Activated CD4-positive, alpha-beta T cell treated with anti-CD3 and anti-CD28 coated beads, Interleukin-2, amount 10 ng/mL, durations not matched to agents 7 days and 5 days (primary cell): ENCODE measurements at regions not wholly inside any gene's neighbourhood (a gene's known extent, or its start where the extent isn't known, plus 50 kb on each side); places are given as distances from the start of the nearest gene placed in this dataset.

Source experiments
- CTCF ChIA-PET: fragments of 350-600 bp; sonication (Branson Sonifier 250); formaldehyde crosslinking; loops from one replicate; lab custom pipeline; 2021; ENCODE audit warnings: antibody characterized with exemption; lab: Charles Lee
- POLR2A ChIA-PET: fragments of 350-600 bp; sonication (Branson Sonifier 250); formaldehyde crosslinking; loops from one replicate; lab custom pipeline; 2021; ENCODE audit warnings: antibody characterized with exemption; lab: Charles Lee
- DNase-seq: peaks from one replicate; pipeline ENCODE4 v3.0.0-alpha.2; 2020
- H3K27ac Mint-ChIP-seq: one replicate; pipeline ENCODE4 v1.8.0; 2021; ENCODE audit warnings: mild to moderate bottlenecking, moderate library complexity, mixed read lengths
- H3K27me3 Mint-ChIP-seq: one replicate; pipeline ENCODE4 v1.8.0; 2021; ENCODE audit warnings: mixed read lengths
- H3K36me3 Mint-ChIP-seq: one replicate; pipeline ENCODE4 v1.8.0; 2021; ENCODE audit warnings: low read depth, mixed read lengths
- H3K4me1 Mint-ChIP-seq: one replicate; pipeline ENCODE4 v1.8.0; 2021; ENCODE audit warnings: mixed read lengths
- H3K4me3 Mint-ChIP-seq: one replicate; pipeline ENCODE4 v1.8.0; 2021; ENCODE audit warnings: mild to moderate bottlenecking, moderate library complexity, mixed read lengths
- H3K9me3 Mint-ChIP-seq: one replicate; pipeline ENCODE4 v1.8.0; 2021; ENCODE audit warnings: mixed read lengths

- H3K27me3 Mint-ChIP-seq, result no peaks in the 10 kb centered on the region
- ChIA-PET CTCF (no interaction called here), POLR2A (no interaction called here)
- peaks cover 7% of the 10 kb centered on the region for H3K9me3 Mint-ChIP-seq
- H3K4me1 Mint-ChIP-seq, result no peaks in the 10 kb centered on the region
- no peak for DNase-seq
- no peaks in the 10 kb centered on the region for H3K36me3 Mint-ChIP-seq
- H3K4me3 Mint-ChIP-seq, result no peak overlapping the region
- H3K27ac Mint-ChIP-seq, result no peak overlapping the region
Measured at GRCh38 chr7:34491899-34492298, 166.1 kb upstream of the NPSR1 start.

GRCh38 chr7:34493752-34494151, 164.3 kb upstream of the NPSR1 start:
- H3K9me3 Mint-ChIP-seq, result peaks cover 7% of the 10 kb centered on the region
- H3K4me1 Mint-ChIP-seq, result no peaks in the 10 kb centered on the region
- CTCF ChIA-PET, result no interaction called here
- no peak overlapping the region for H3K4me3 Mint-ChIP-seq
- POLR2A ChIA-PET, result no interaction called here
- no peak overlapping the region for H3K27ac Mint-ChIP-seq
- H3K27me3 Mint-ChIP-seq, result no peaks in the 10 kb centered on the region
- no peaks in the 10 kb centered on the region for H3K36me3 Mint-ChIP-seq
- no peak for DNase-seq

GRCh38 chr7:34497153-34497777, 160.8 kb upstream of the NPSR1 start:
- ChIA-PET POLR2A (no interaction called here), CTCF (no interaction called here)
- Mint-ChIP-seq H3K4me3 (no peak overlapping the region), H3K27me3 (no peaks in the 10 kb centered on the region), H3K4me1 (no peaks in the 10 kb centered on the region), H3K36me3 (no peaks in the 10 kb centered on the region), H3K27ac (no peak overlapping the region), H3K9me3 (peaks cover 7% of the 10 kb centered on the region)
- DNase-seq, result no peak

GRCh38 chr7:34501156-34501555, 156.9 kb upstream of the NPSR1 start:
- no peak overlapping the region for H3K4me3 Mint-ChIP-seq
- H3K36me3 Mint-ChIP-seq, result no peaks in the 10 kb centered on the region
- no peak for DNase-seq
- no peaks in the 10 kb centered on the region for H3K4me1 Mint-ChIP-seq
- H3K27me3 Mint-ChIP-seq, result no peaks in the 10 kb centered on the region
- CTCF ChIA-PET, result no interaction called here
- H3K27ac Mint-ChIP-seq, result no peak overlapping the region
- H3K9me3 Mint-ChIP-seq, result no peaks in the 10 kb centered on the region
- POLR2A ChIA-PET, result no interaction called here

GRCh38 chr7:34507191-34507590, 150.8 kb upstream of the NPSR1 start:
- no peak overlapping the region for H3K27ac Mint-ChIP-seq
- DNase-seq, result no peak
- H3K9me3 Mint-ChIP-seq, result peaks cover 2% of the 10 kb centered on the region
- H3K4me3 Mint-ChIP-seq, result no peak overlapping the region
- H3K27me3 Mint-ChIP-seq, result no peaks in the 10 kb centered on the region
- no peaks in the 10 kb centered on the region for H3K4me1 Mint-ChIP-seq
- H3K36me3 Mint-ChIP-seq, result no peaks in the 10 kb centered on the region
- ChIA-PET POLR2A (no interaction called here), CTCF (no interaction called here)

- Mint-ChIP-seq H3K27me3 (no peaks in the 10 kb centered on the region), H3K36me3 (no peaks in the 10 kb centered on the region), H3K9me3 (peaks cover 6% of the 10 kb centered on the region), H3K4me1 (no peaks in the 10 kb centered on the region), H3K4me3 (no peak overlapping the region), H3K27ac (no peak overlapping the region)
- DNase-seq, result no peak
- ChIA-PET POLR2A (no interaction called here), CTCF (no interaction called here)
Measured at GRCh38 chr7:34523226-34523918, 134.6 kb upstream of the NPSR1 start.

- Mint-ChIP-seq H3K4me3 (no peak overlapping the region), H3K27ac (no peak overlapping the region), H3K9me3 (peaks cover 5% of the 10 kb centered on the region), H3K27me3 (no peaks in the 10 kb centered on the region), H3K4me1 (no peaks in the 10 kb centered on the region), H3K36me3 (no peaks in the 10 kb centered on the region)
- POLR2A ChIA-PET, result no interaction called here
- no peak for DNase-seq
- CTCF ChIA-PET, result no interaction called here
Measured at GRCh38 chr7:34530259-34530658, 127.8 kb upstream of the NPSR1 start.

- H3K4me1 Mint-ChIP-seq, result no peaks in the 10 kb centered on the region
- H3K36me3 Mint-ChIP-seq, result no peaks in the 10 kb centered on the region
- no peak overlapping the region for H3K4me3 Mint-ChIP-seq
- no peak for DNase-seq
- ChIA-PET POLR2A (no interaction called here), CTCF (no interaction called here)
- no peaks in the 10 kb centered on the region for H3K27me3 Mint-ChIP-seq
- H3K9me3 Mint-ChIP-seq, result peaks cover 11% of the 10 kb centered on the region
- H3K27ac Mint-ChIP-seq, result no peak overlapping the region
Measured at GRCh38 chr7:34539003-34539402, 119.0 kb upstream of the NPSR1 start.

GRCh38 chr7:34544621-34545020, 113.4 kb upstream of the NPSR1 start:
- H3K4me3 Mint-ChIP-seq, result no peak overlapping the region
- ChIA-PET POLR2A (no interaction called here), CTCF (no interaction called here)
- no peak for DNase-seq
- no peaks in the 10 kb centered on the region for H3K4me1 Mint-ChIP-seq
- peaks cover 14% of the 10 kb centered on the region for H3K9me3 Mint-ChIP-seq
- no peaks in the 10 kb centered on the region for H3K27me3 Mint-ChIP-seq
- no peaks in the 10 kb centered on the region for H3K36me3 Mint-ChIP-seq
- no peak overlapping the region for H3K27ac Mint-ChIP-seq

- Mint-ChIP-seq H3K4me1 (no peaks in the 10 kb centered on the region), H3K4me3 (no peak overlapping the region), H3K27me3 (no peaks in the 10 kb centered on the region), H3K9me3 (peaks cover 20% of the 10 kb centered on the region), H3K36me3 (no peaks in the 10 kb centered on the region), H3K27ac (no peak overlapping the region)
- no peak for DNase-seq
- ChIA-PET POLR2A (no interaction called here), CTCF (no interaction called here)
Measured at GRCh38 chr7:34550996-34551395, 107.0 kb upstream of the NPSR1 start.

GRCh38 chr7:34552502-34552901, 105.5 kb upstream of the NPSR1 start:
- Mint-ChIP-seq H3K27me3 (no peaks in the 10 kb centered on the region), H3K9me3 (peaks cover 17% of the 10 kb centered on the region), H3K36me3 (no peaks in the 10 kb centered on the region), H3K4me3 (no peak overlapping the region), H3K4me1 (no peaks in the 10 kb centered on the region), H3K27ac (no peak overlapping the region)
- CTCF ChIA-PET, result no interaction called here
- POLR2A ChIA-PET, result no interaction called here
- DNase-seq, result no peak

- no peaks in the 10 kb centered on the region for H3K36me3 Mint-ChIP-seq
- H3K27ac Mint-ChIP-seq, result no peak overlapping the region
- no peak for DNase-seq
- no peaks in the 10 kb centered on the region for H3K27me3 Mint-ChIP-seq
- ChIA-PET CTCF (no interaction called here), POLR2A (no interaction called here)
- H3K4me3 Mint-ChIP-seq, result no peak overlapping the region
- H3K9me3 Mint-ChIP-seq, result peaks cover 7% of the 10 kb centered on the region
- no peaks in the 10 kb centered on the region for H3K4me1 Mint-ChIP-seq
Measured at GRCh38 chr7:34558022-34558421, 100.0 kb upstream of the NPSR1 start.

GRCh38 chr7:34564091-34564490, 93.9 kb upstream of the NPSR1 start:
- CTCF ChIA-PET, result no interaction called here
- no peak overlapping the region for H3K4me3 Mint-ChIP-seq
- H3K9me3 Mint-ChIP-seq, result no peaks in the 10 kb centered on the region
- H3K27ac Mint-ChIP-seq, result no peak overlapping the region
- H3K27me3 Mint-ChIP-seq, result no peaks in the 10 kb centered on the region
- POLR2A ChIA-PET, result no interaction called here
- no peaks in the 10 kb centered on the region for H3K36me3 Mint-ChIP-seq
- H3K4me1 Mint-ChIP-seq, result no peaks in the 10 kb centered on the region
- no peak for DNase-seq

GRCh38 chr7:34567906-34568305, 90.1 kb upstream of the NPSR1 start:
- Mint-ChIP-seq H3K27ac (no peak overlapping the region), H3K36me3 (no peaks in the 10 kb centered on the region), H3K4me1 (no peaks in the 10 kb centered on the region), H3K9me3 (no peaks in the 10 kb centered on the region), H3K4me3 (no peak overlapping the region), H3K27me3 (no peaks in the 10 kb centered on the region)
- ChIA-PET POLR2A (no interaction called here), CTCF (no interaction called here)
- no peak for DNase-seq
